NOMO-1 treated with DMSO at 0.1 percent for 48 hours (cell line): ENCODE measurements at regions not wholly inside any gene's neighbourhood (a gene's known extent, or its start where the extent isn't known, plus 50 kb on each side); places are given as distances from the start of the nearest gene placed in this dataset.
A peak's percentile ranks its signal among the peaks of the same experiment; 100 is the strongest.
"Not testable (repeated sequence)": the region's sequence is repeated elsewhere in the genome, so short reads cannot be mapped to it uniquely, and the experiment has no call there.

ENCODE experiments used
- DNase-seq: peaks from one replicate; lab custom pipeline; 2025; ENCODE audit not compliant: unreplicated experiment; lab: John Stamatoyannopoulos, UW

GRCh38 chr10:78236416-78237015, 202.9 kb downstream of the RPS24 start:
- peak; percentile 51 for DNase-seq

GRCh38 chr10:78237951-78238350, 204.3 kb downstream of the RPS24 start:
- not testable (repeated sequence) for DNase-seq

GRCh38 chr10:78247266-78247665, 213.6 kb downstream of the RPS24 start:
- DNase-seq, result no peak

- no peak for DNase-seq
Measured at GRCh38 chr10:78247821-78248220, 214.2 kb downstream of the RPS24 start.

GRCh38 chr10:78248651-78249464, 215.2 kb downstream of the RPS24 start:
- no peak for DNase-seq

GRCh38 chr10:78249690-78250089, 216.0 kb downstream of the RPS24 start:
- DNase-seq, result no peak

GRCh38 chr10:78250313-78251015, 216.8 kb downstream of the RPS24 start:
- peak; percentile 96 for DNase-seq

- no peak for DNase-seq
Measured at GRCh38 chr10:78251016-78251385, 217.3 kb downstream of the RPS24 start.

GRCh38 chr10:78252286-78252685, 218.6 kb downstream of the RPS24 start:
- DNase-seq, result no peak

GRCh38 chr10:78253063-78253853, 219.6 kb downstream of the RPS24 start:
- no peak for DNase-seq

GRCh38 chr10:78254013-78254412, 220.3 kb downstream of the RPS24 start:
- no peak for DNase-seq

- DNase-seq, result no peak
Measured at GRCh38 chr10:78255214-78255613, 221.6 kb downstream of the RPS24 start.

GRCh38 chr10:78255796-78256638, 222.4 kb downstream of the RPS24 start:
- DNase-seq, result peak; percentile 79

- no peak for DNase-seq
Measured at GRCh38 chr10:78258323-78259030, 224.8 kb downstream of the RPS24 start.

- peak; percentile 40 for DNase-seq
Measured at GRCh38 chr10:78259391-78259790, 225.7 kb downstream of the RPS24 start.

GRCh38 chr10:78260141-78260540, 226.5 kb downstream of the RPS24 start:
- no peak for DNase-seq

- DNase-seq, result no peak
Measured at GRCh38 chr10:78260680-78261079, 227.0 kb downstream of the RPS24 start.

GRCh38 chr10:78261291-78261690, 227.6 kb downstream of the RPS24 start:
- DNase-seq, result no peak

GRCh38 chr10:78262860-78263259, 229.2 kb downstream of the RPS24 start:
- no peak for DNase-seq

GRCh38 chr10:78263521-78263988, 229.9 kb downstream of the RPS24 start:
- no peak for DNase-seq
